OCI-LY3 (cell line): ENCODE measurements at regions not wholly inside any gene's neighbourhood (a gene's known extent, or its start where the extent isn't known, plus 50 kb on each side); places are given as distances from the start of the nearest gene placed in this dataset.

Experiments used
- H2AFZ ChIP-seq: fragments of 200-600, 300-600 bp; shearing (Covaris generic); 2 replicates; pipeline ENCODE4 v1.6.0; 2014; ENCODE audit warnings: antibody characterized with exemption, low read depth, low read length
- H3K27ac ChIP-seq: fragments of 200-600, 300-600 bp; sonication (generic); 2 replicates; pipeline ENCODE4 v1.5.1; 2014; ENCODE audit warnings: mild to moderate bottlenecking, low read length, moderate library complexity, mixed read lengths
- H3K27me3 ChIP-seq: fragments of 200-600, 300-600 bp; sonication (generic); 2 replicates; pipeline ENCODE4 v1.6.1; 2014; ENCODE audit warnings: low read depth, low read length, mixed read lengths
- H3K36me3 ChIP-seq: fragments of 200-600, 300-600 bp; sonication (generic); replicated peaks from 2 replicates; pipeline ENCODE3; 2014; ENCODE audit warnings: low read depth, low read length, mixed read lengths
- H3K4me1 ChIP-seq: fragments of 300-600, 200-600 bp; sonication (generic); 2 replicates; pipeline ENCODE4 v1.6.1; 2014; ENCODE audit warnings: low read length, mixed read lengths
- H3K4me2 ChIP-seq: fragments of 200-600, 300-600 bp; sonication (generic); 2 replicates; pipeline ENCODE4 v1.6.1; 2014; ENCODE audit warnings: low read length, mixed read lengths
- H3K4me3 ChIP-seq: fragments of 300-600, 200-600 bp; sonication (generic); 2 replicates; pipeline ENCODE4 v1.5.1; 2014; ENCODE audit warnings: antibody characterized with exemption, mild to moderate bottlenecking, low read length, moderate library complexity
- H3K79me2 ChIP-seq: fragments of 300-600, 200-600 bp; shearing (Covaris generic); 2 replicates; pipeline ENCODE4 v1.6.1; 2014; ENCODE audit warnings: mild to moderate bottlenecking, low read length, mixed read lengths
- H3K9ac ChIP-seq: fragments of 300-600, 200-600 bp; shearing (Covaris generic); 2 replicates; pipeline ENCODE4 v1.6.0; 2014; ENCODE audit warnings: mild to moderate bottlenecking, low read length, moderate library complexity
- H3K9me3 ChIP-seq: fragments of 200-600, 300-600 bp; shearing (Covaris generic); 2 replicates; pipeline ENCODE4 v1.6.1; 2014; ENCODE audit warnings: low read length, mixed read lengths; ENCODE audit not compliant: insufficient read depth
- H4K20me1 ChIP-seq: fragments of 200-600, 300-600 bp; sonication (generic); 2 replicates; pipeline ENCODE4 v1.6.1; 2016; ENCODE audit warnings: low read length, mixed read lengths; ENCODE audit not compliant: insufficient read depth
- CTCF ChIP-seq: fragments of 200-600, 300-600 bp; sonication (generic); IDR thresholded peaks from 2 replicates; pipeline ENCODE4 v1.5.1; 2014; ENCODE audit warnings: antibody characterized with exemption, low read length, low read depth
- EZH2phosphoT487 ChIP-seq: fragments of 200-600 bp; shearing (Covaris generic); IDR thresholded peaks from 2 replicates; pipeline ENCODE4 v1.6.1; 2018; ENCODE audit warnings: antibody characterized with exemption, mixed run types, low read depth

DNA sequence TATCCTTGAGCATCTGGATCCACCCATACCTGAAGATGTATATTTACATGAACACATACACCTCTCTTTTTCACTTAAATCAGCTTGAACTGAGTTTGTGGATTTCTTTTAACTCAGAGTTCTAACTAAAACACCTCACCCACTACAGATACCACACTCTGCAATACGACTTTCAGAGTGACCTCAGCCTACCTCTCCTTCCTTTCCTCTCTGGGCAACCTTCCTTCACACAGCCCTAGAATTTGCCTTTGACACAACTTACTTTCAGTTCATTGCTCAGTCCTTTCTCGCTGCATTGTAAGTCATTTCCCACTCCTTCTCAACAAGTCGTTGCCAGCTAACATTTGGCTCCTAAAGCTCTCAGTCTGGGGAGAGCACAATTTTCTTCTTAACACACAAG, 151.9 kb upstream of the IRX3 start:
- no peaks in the 10 kb centered on the region for H3K27me3 ChIP-seq
- no peak overlapping the region for H3K4me3 ChIP-seq
- H3K79me2 ChIP-seq = no peaks in the 10 kb centered on the region
- no peaks in the 10 kb centered on the region for H3K36me3 ChIP-seq
- TF ChIP-seq EZH2phosphoT487 (no peak), CTCF (no peak)
- H4K20me1 ChIP-seq = no peaks in the 10 kb centered on the region
- no peak overlapping the region for H3K27ac ChIP-seq
- H3K4me2 ChIP-seq = no peak overlapping the region
- no peak overlapping the region for H2AFZ ChIP-seq
- no peak overlapping the region for H3K9ac ChIP-seq
- no peaks in the 10 kb centered on the region for H3K4me1 ChIP-seq
- no peaks in the 10 kb centered on the region for H3K9me3 ChIP-seq

DNA sequence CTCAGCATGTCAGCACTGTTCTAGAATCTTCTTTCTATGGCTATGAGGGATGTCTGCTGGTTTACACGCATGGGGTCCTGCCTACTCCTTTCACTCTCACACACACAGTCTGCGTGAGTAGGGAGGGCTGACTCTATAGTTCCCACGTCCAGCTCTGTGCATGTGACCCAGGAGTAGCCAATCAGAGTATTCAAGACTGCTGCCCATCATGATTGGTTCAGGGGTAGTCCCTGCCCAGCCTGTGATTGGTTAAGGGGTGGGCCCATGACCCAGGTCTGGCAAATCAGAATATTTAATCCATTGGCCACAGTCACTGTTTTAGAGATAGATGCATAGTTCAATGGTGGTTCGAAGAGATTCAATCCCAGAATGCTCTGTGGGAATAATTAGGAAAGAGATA, 151.3 kb upstream of the IRX3 start:
- TF ChIP-seq EZH2phosphoT487 (no peak), CTCF (no peak)
- Histone ChIP-seq H4K20me1 (no peaks in the 10 kb centered on the region), H2AFZ (no peak overlapping the region), H3K36me3 (no peaks in the 10 kb centered on the region), H3K9me3 (no peaks in the 10 kb centered on the region), H3K79me2 (no peaks in the 10 kb centered on the region), H3K27ac (no peak overlapping the region), H3K4me1 (no peaks in the 10 kb centered on the region), H3K4me3 (no peak overlapping the region), H3K27me3 (no peaks in the 10 kb centered on the region), H3K4me2 (no peak overlapping the region), H3K9ac (no peak overlapping the region)

DNA sequence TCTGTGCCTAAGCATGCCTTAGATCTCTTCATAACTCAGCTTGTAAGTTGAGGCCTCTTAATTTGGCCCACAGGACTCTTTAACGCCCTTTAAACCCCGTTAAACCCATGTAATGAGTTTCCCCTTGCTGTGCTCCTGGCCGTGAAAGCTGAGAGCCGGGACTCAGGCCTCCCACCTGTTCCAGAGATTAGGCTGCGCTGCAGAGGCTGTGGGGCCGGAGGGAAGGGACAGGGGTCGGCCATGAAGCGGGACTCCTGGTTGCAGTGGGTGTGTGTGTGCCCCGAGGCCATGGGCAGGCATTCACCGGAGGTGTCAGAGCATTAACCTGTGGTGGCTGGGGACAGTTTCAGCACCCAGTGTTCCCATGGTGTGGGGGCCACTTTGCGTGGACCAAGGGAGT, 150.8 kb upstream of the IRX3 start:
- no peaks in the 10 kb centered on the region for H3K4me1 ChIP-seq
- no peak overlapping the region for H3K4me3 ChIP-seq
- no peaks in the 10 kb centered on the region for H3K79me2 ChIP-seq
- TF ChIP-seq CTCF (no peak), EZH2phosphoT487 (no peak)
- H3K27me3 ChIP-seq = no peaks in the 10 kb centered on the region
- no peak overlapping the region for H2AFZ ChIP-seq
- H3K9ac ChIP-seq = no peak overlapping the region
- H3K36me3 ChIP-seq = no peaks in the 10 kb centered on the region
- no peak overlapping the region for H3K4me2 ChIP-seq
- H4K20me1 ChIP-seq = no peaks in the 10 kb centered on the region
- no peak overlapping the region for H3K27ac ChIP-seq
- H3K9me3 ChIP-seq = no peaks in the 10 kb centered on the region

DNA sequence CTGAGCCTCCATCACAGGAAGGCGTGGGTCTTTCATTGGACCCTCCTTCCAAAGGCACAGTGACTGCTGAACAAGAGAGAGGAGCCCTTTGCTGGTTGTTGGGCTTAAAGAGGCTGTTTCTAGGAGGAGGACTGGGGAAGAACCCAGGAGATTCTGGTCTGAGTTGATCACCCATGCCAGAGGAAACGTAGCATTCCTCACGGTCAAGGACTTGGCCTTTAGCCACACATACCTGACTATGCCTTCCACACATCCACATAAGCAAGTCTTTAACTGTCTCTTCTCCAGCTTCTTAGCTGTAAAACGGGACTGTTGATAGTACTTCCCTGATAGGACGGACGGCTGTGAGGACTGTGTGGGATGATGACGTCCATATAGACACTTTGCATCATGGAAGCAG, 149.8 kb upstream of the IRX3 start:
- Histone ChIP-seq H3K4me2 (no peak overlapping the region), H4K20me1 (no peaks in the 10 kb centered on the region), H3K9me3 (no peaks in the 10 kb centered on the region), H3K79me2 (no peaks in the 10 kb centered on the region), H3K4me1 (no peaks in the 10 kb centered on the region), H3K36me3 (no peaks in the 10 kb centered on the region), H2AFZ (no peak overlapping the region), H3K9ac (no peak overlapping the region), H3K4me3 (no peak overlapping the region), H3K27ac (no peak overlapping the region), H3K27me3 (no peaks in the 10 kb centered on the region)
- TF ChIP-seq EZH2phosphoT487 = no peak
- no peak for TF ChIP-seq CTCF
